ENCODE measurements at regions not wholly inside any gene's neighbourhood (a gene's known extent, or its start where the extent isn't known, plus 50 kb on each side); places are given as distances from the start of the nearest gene placed in this dataset.
"Not testable (repeated sequence)": the region's sequence is repeated elsewhere in the genome, so short reads cannot be mapped to it uniquely, and the experiment has no call there.

- H3K4me3 ChIP-seq: no peak overlapping the region
- TF ChIP-seq CTCF (IDR thresholded peaks at IDR 0.05) (no peak), POLR2A (IDR thresholded peaks at IDR 0.05) (no peak)
- H3K36me3 ChIP-seq (ENCODE audit: low read depth, missing control alignments): no peaks in the 10 kb centered on the region
- WGBS, 2 donors: 53 to 75% methylated on average over 4 of the region's 4 CpGs
- H3K27me3 ChIP-seq: no peaks in the 10 kb centered on the region
- H3K27ac ChIP-seq: no peak overlapping the region
- intact Hi-C loops (cut with DNase I; ENCODE audit: low total_unique reads): no loop called here
- H3K4me1 ChIP-seq: no peaks in the 10 kb centered on the region
- H3K9me3 ChIP-seq: no peaks in the 10 kb centered on the region
- no peak for DNase-seq
These were observed 58.3 kb upstream of the COBL start for GRCh38 chr7:51374936-51375335.

- H3K4me3 ChIP-seq; H3K36me3 ChIP-seq (ENCODE audit: low read depth, missing control alignments); H3K27me3 ChIP-seq; H3K9me3 ChIP-seq; intact Hi-C loops (cut with DNase I; ENCODE audit: low total_unique reads); H3K27ac ChIP-seq; H3K4me1 ChIP-seq; DNase-seq: not testable (repeated sequence)
- 66 to 70% methylated on average over 2 of the region's 2 CpGs for WGBS, 2 donors
These were observed 57.0 kb upstream of the COBL start for GRCh38 chr7:51373607-51374006.

- Histone ChIP-seq H3K27me3 (no peaks in the 10 kb centered on the region), H3K36me3 (ENCODE audit: low read depth, missing control alignments) (no peaks in the 10 kb centered on the region), H3K4me1 (no peaks in the 10 kb centered on the region), H3K27ac (no peak overlapping the region), H3K9me3 (no peaks in the 10 kb centered on the region), H3K4me3 (no peak overlapping the region)
- intact Hi-C loops (cut with DNase I; ENCODE audit: low total_unique reads): loop anchor here (10.0 kb wide), 1 partner anchor 205 kb away; no protein-coding TSS in a partner anchor
- peak in 2 of 3 experiments; percentile 14 to 40 for TF ChIP-seq CTCF (IDR thresholded peaks at IDR 0.05)
- no peak for TF ChIP-seq POLR2A (IDR thresholded peaks at IDR 0.05)
- DNase-seq: no peak
- WGBS, 2 donors: 37 to 46% methylated on average over 3 of the region's 3 CpGs
These were observed 53.1 kb upstream of the COBL start for GRCh38 chr7:51369746-51370145.

- not testable (repeated sequence) for DNase-seq; H3K4me3 ChIP-seq; H3K9me3 ChIP-seq; H3K27me3 ChIP-seq; H3K36me3 ChIP-seq (ENCODE audit: low read depth, missing control alignments); H3K4me1 ChIP-seq; H3K27ac ChIP-seq
- intact Hi-C loops (cut with DNase I; ENCODE audit: low total_unique reads): loop anchor here (10.0 kb wide), 1 partner anchor 204 kb away; no protein-coding TSS in a partner anchor
- 74 to 80% methylated on average over 2 to 3 of the region's 3 CpGs for WGBS, 2 donors
These were observed 52.6 kb upstream of the COBL start for GRCh38 chr7:51369228-51369627.

- intact Hi-C loops (cut with DNase I; ENCODE audit: low total_unique reads): loop anchor here (10.0 kb wide), 1 partner anchor 204 kb away; no protein-coding TSS in a partner anchor
- Histone ChIP-seq H3K36me3 (ENCODE audit: low read depth, missing control alignments) (no peaks in the 10 kb centered on the region), H3K27ac (no peak overlapping the region), H3K4me3 (no peak overlapping the region), H3K27me3 (no peaks in the 10 kb centered on the region), H3K9me3 (no peaks in the 10 kb centered on the region), H3K4me1 (no peaks in the 10 kb centered on the region)
- no peak for DNase-seq
- 57 to 100% methylated on average over 1 of the region's 1 CpG for WGBS, 2 donors
- TF ChIP-seq CTCF (IDR thresholded peaks at IDR 0.05) (no peak), POLR2A (IDR thresholded peaks at IDR 0.05) (no peak)
These were observed 51.7 kb upstream of the COBL start for GRCh38 chr7:51368334-51368733.

GRCh38 chr7:51367614-51367968 is 51.0 kb upstream of the COBL start:
- TF ChIP-seq CTCF (IDR thresholded peaks at IDR 0.05) (no peak), POLR2A (IDR thresholded peaks at IDR 0.05) (no peak)
- Histone ChIP-seq H3K36me3 (ENCODE audit: low read depth, missing control alignments) (no peaks in the 10 kb centered on the region), H3K27me3 (no peaks in the 10 kb centered on the region), H3K4me1 (no peaks in the 10 kb centered on the region), H3K4me3 (no peak overlapping the region), H3K27ac (no peak overlapping the region), H3K9me3 (no peaks in the 10 kb centered on the region)
- 60 to 86% methylated on average over 3 of the region's 3 CpGs for WGBS, 2 donors
- DNase-seq: no peak
- intact Hi-C loops (cut with DNase I; ENCODE audit: low total_unique reads): loop anchor here (10.0 kb wide), 1 partner anchor 203 kb away; no protein-coding TSS in a partner anchor

All from testis (tissue), 2 donors.